Hindlimb muscle (tissue), 1 donor: ENCODE measurements at regions not wholly inside any gene's neighbourhood (a gene's known extent, or its start where the extent isn't known, plus 50 kb on each side); places are given as distances from the start of the nearest gene placed in this dataset.

Experiments used
- DNase-seq: peaks from one replicate; pipeline ENCODE4 v3.0.0-alpha.2; 2013

DNA sequence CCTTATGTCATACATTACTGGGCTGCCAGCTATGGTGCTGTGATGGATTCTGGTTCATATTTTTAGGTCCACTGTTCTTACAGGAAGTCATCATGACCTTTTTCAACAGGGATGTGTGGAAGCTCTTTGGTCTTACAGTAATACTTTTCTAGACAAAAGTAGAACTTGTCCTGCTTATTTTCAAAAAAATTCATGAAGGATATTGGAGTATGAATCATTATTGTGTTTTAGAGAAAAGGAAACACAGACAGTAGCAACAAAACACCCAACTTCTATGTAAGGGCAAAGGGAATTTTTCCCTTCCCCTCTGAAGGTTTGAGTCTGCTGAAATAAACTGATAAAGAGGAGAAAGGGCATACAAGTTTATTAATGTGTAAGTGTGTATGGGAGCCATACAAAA, 54.7 kb upstream of the FAM9C start:
- DNase-seq, result no peak

DNA sequence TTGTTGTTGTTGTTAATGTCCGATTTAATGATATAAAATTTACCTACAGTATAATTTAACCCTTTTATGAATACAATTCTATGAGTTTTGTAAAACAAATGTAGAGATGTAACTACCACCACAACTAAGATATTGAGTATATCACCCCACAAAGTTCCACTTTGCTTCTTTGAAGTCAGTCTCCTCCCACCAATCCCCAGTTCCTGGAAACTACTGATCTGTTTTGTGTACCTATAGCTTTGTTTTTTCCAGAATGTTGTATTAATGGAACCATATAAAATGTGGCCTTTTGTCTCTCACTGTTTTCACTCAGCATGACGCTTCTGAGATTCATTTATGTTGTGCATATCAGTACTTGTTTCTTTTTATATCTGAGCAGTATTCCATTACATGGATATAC, 52.3 kb upstream of the FAM9C start:
- no peak for DNase-seq

DNA sequence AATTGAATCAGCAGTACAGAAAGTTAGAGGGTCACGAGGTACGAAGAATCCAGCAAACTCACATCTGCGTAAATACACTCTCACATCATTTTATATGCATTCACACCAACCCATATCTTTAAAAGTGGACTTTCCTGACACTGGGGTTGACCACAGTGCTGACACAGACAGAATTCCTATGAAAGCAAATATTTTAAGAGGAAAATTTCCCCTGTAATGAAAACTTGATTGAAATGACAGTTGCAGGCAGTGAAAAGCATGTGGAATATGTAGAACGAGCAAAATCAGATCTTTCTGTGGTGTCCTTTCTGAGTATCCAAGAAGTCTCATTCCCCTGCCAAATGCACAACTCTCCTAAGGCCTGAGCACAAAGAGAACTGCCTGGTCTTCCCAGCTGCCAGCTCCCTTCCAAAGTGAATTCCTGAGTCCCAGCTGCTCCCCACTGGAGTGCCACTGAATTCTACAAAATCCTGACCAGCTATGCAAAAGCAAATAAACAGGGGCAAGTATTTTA, 50.5 kb upstream of the FAM9C start:
- peak; percentile 24 for DNase-seq

DNA sequence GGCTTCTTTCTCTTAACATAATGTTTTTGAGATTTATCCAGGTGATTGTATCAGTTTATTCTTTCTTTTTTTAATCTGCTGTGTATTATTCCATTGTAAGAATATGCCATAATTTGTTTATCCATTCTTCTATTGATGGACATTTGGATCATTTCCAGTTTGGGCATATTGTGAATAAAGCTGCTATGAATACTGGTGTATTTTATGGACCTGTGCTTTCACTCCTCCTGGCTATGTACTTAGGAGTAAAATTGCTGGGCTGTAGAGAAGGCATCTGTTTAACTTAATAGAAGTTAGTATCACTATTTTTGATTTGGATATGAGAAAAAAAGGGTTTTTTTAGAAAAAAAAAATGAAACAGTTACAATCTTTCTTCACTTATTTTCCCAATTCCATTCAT, 50.0 kb upstream of the FAM9C start:
- no peak for DNase-seq
